Keratinocyte (primary cell): ENCODE measurements at regions not wholly inside any gene's neighbourhood (a gene's known extent, or its start where the extent isn't known, plus 50 kb on each side); places are given as distances from the start of the nearest gene placed in this dataset.
"Not testable (repeated sequence)": the region's sequence is repeated elsewhere in the genome, so short reads cannot be mapped to it uniquely, and the experiment has no call there.

Experiments used
- DNase-seq: peaks from one replicate; pipeline ENCODE4 v3.0.0-alpha.2; 2011; ENCODE audit warnings: low read depth, missing footprints, low spot score
- FAIRE-seq: peaks from 2 replicates; lab custom pipeline; 2011; peaks lifted over from hg19 to GRCh38; lab: Jason Lieb, UNC
- H2AFZ ChIP-seq: 2 replicates; pipeline ENCODE4 v1.6.0; 2012; ENCODE audit warnings: low read length, control low read depth, inconsistent platforms; ENCODE audit not compliant: control insufficient read depth
- H3K27ac ChIP-seq: 2 replicates; pipeline ENCODE4 v1.5.1; 2011; ENCODE audit warnings: low read length; ENCODE audit not compliant: control insufficient read depth, insufficient read depth
- H3K27me3 ChIP-seq: 3 replicates; pipeline ENCODE4 v1.6.0; 2011; ENCODE audit warnings: low read length; ENCODE audit not compliant: control insufficient read depth, insufficient read depth; ENCODE audit errors: extremely low read depth
- H3K36me3 ChIP-seq, 2 experiments: 2 replicates in 1 of 2; 3 replicates in 1 of 2; pipeline ENCODE4 v1.5.1; 2011; ENCODE audit warnings: low read length in 2 of 2, mild to moderate bottlenecking in 1 of 2; ENCODE audit not compliant: control insufficient read depth in 2 of 2, insufficient read depth in 2 of 2; ENCODE audit errors: extremely low read depth in 1 of 2
- H3K4me1 ChIP-seq: 3 replicates; pipeline ENCODE4 v1.5.1; 2011; ENCODE audit warnings: low read length; ENCODE audit not compliant: control insufficient read depth, insufficient read depth; ENCODE audit errors: extremely low read depth
- H3K4me2 ChIP-seq: 3 replicates; pipeline ENCODE4 v1.6.0; 2011; ENCODE audit warnings: low read depth, low read length; ENCODE audit not compliant: control insufficient read depth, insufficient read depth; ENCODE audit errors: extremely low read depth
- H3K4me3 ChIP-seq, 3 experiments: fragments of 200-600 bp in 1 of 3; sonication (generic) in 1 of 3; 2 replicates in 2 of 3; 3 replicates in 1 of 3; pipeline ENCODE4 v1.5.1; 2011 to 2016; ENCODE audit warnings: low read length in 3 of 3, mild to moderate bottlenecking in 3 of 3, control low read depth in 2 of 3, inconsistent platforms in 1 of 3, low read depth in 1 of 3, mixed read lengths in 1 of 3, mixed run types in 1 of 3, moderate library complexity in 1 of 3; ENCODE audit not compliant: control insufficient read depth in 2 of 3, insufficient read depth in 2 of 3; ENCODE audit errors: extremely low read depth in 1 of 3
- H3K79me2 ChIP-seq: 2 replicates; pipeline ENCODE4 v1.6.0; 2012; ENCODE audit warnings: low read length; ENCODE audit not compliant: control insufficient read depth, insufficient read depth
- H3K9ac ChIP-seq: 3 replicates; pipeline ENCODE4 v1.6.0; 2011; ENCODE audit warnings: low read length; ENCODE audit not compliant: control insufficient read depth, insufficient read depth; ENCODE audit errors: extremely low read depth
- H3K9me1 ChIP-seq: 3 replicates; pipeline ENCODE4 v1.6.0; 2011; ENCODE audit warnings: low read length; ENCODE audit not compliant: control insufficient read depth, insufficient read depth; ENCODE audit errors: extremely low read depth
- H3K9me3 ChIP-seq: 2 replicates; pipeline ENCODE4 v1.5.1; 2012; ENCODE audit warnings: low read depth, low read length; ENCODE audit not compliant: control insufficient read depth
- H4K20me1 ChIP-seq: 3 replicates; pipeline ENCODE4 v1.6.0; 2011; ENCODE audit warnings: low read length; ENCODE audit not compliant: control insufficient read depth, insufficient read depth; ENCODE audit errors: extremely low read depth
- CTCF ChIP-seq, 3 experiments: IDR thresholded peaks in 1 of 3; conservative IDR thresholded peaks in 1 of 3; optimal IDR thresholded peaks in 1 of 3; 2 replicates in 2 of 3; 3 replicates in 1 of 3; pipeline versions ENCODE3 to v1.5.1; 2011; ENCODE audit warnings: low read length in 3 of 3, mild to moderate bottlenecking in 3 of 3, moderate library complexity in 2 of 3, control low read depth in 1 of 3, inconsistent platforms in 1 of 3; ENCODE audit not compliant: insufficient read depth in 2 of 3; ENCODE audit errors: extremely low read depth in 1 of 3
- EZH2 ChIP-seq: IDR thresholded peaks from one replicate; pipeline ENCODE4 v1.6.1; 2012; ENCODE audit warnings: inconsistent platforms, mild to moderate bottlenecking, low read length, moderate library complexity
- dilution Hi-C: fragments of 300-500 bp; cut with MboI; formaldehyde crosslinking; loops from one replicate; pipeline ENCODE4 v1.7.0; 2020; ENCODE audit warnings: low sequenced_read_pairs; ENCODE audit not compliant: extremely low pct_ligation_motif_present

- H3K4me3 ChIP-seq, H3K9ac ChIP-seq, H3K27ac ChIP-seq, dilution Hi-C loops, H2AFZ ChIP-seq, FAIRE-seq, H3K9me3 ChIP-seq, H4K20me1 ChIP-seq, H3K4me2 ChIP-seq, H3K9me1 ChIP-seq, DNase-seq, H3K79me2 ChIP-seq, H3K4me1 ChIP-seq, H3K36me3 ChIP-seq, H3K27me3 ChIP-seq: not testable (repeated sequence)
Observed at GRCh38 chr2:88996588-88996987, 305.1 kb downstream of the RPIA start.

GRCh38 chr2:88999365-88999764, 307.9 kb downstream of the RPIA start:
- DNase-seq (no peak), FAIRE-seq (no peak)
- Histone ChIP-seq H3K36me3 (no peaks in the 10 kb centered on the region), H3K4me2 (no peak overlapping the region), H3K27ac (no peak overlapping the region), H2AFZ (no peak overlapping the region), H3K79me2 (no peaks in the 10 kb centered on the region), H3K9me3 (no peaks in the 10 kb centered on the region), H4K20me1 (no peaks in the 10 kb centered on the region), H3K4me3 (no peak overlapping the region), H3K9me1 (no peaks in the 10 kb centered on the region), H3K4me1 (no peaks in the 10 kb centered on the region), H3K27me3 (no peaks in the 10 kb centered on the region), H3K9ac (no peak overlapping the region)
- TF ChIP-seq EZH2 (no peak), CTCF (optimal IDR thresholded peaks at IDR 0.05 in 1 of 3, IDR thresholded peaks at IDR 0.05 in 1 of 3, conservative IDR thresholded peaks at IDR 0.05 in 1 of 3; ENCODE audit: extremely low read depth in 1 of 3, insufficient read depth in 2 of 3, low read length in 3 of 3) (no peak)
- dilution Hi-C loops: no loop called here

DNA sequence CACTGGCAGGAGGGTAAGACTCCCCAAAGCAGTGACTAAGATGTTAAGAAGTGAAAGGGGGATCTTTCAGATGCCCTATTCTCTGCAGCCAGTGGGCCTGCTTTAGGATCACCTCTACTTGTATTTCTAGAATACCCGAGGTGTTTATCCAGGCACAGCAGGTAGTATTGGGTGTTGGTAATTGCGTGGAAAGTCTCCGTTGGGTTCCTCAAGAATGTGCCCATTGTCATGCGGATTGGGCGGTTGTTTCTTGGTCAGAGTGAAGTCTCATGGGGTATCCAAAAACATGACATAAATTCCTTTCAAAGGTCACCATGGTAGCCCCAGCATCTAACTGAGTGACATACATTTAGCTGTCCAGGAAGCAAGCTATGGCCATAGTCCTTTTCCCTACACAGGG, 308.8 kb downstream of the RPIA start:
- Histone ChIP-seq H3K4me3 (no peak overlapping the region), H2AFZ (no peak overlapping the region), H3K4me2 (no peak overlapping the region), H3K36me3 (no peaks in the 10 kb centered on the region), H3K4me1 (no peaks in the 10 kb centered on the region), H3K27ac (no peak overlapping the region), H3K9me1 (no peaks in the 10 kb centered on the region), H4K20me1 (no peaks in the 10 kb centered on the region), H3K9ac (no peak overlapping the region), H3K27me3 (no peaks in the 10 kb centered on the region), H3K9me3 (no peaks in the 10 kb centered on the region), H3K79me2 (no peaks in the 10 kb centered on the region)
- dilution Hi-C loops: no loop called here
- DNase-seq (no peak), FAIRE-seq (no peak)
- TF ChIP-seq EZH2: no peak
- no peak for TF ChIP-seq CTCF (optimal IDR thresholded peaks at IDR 0.05 in 1 of 3, IDR thresholded peaks at IDR 0.05 in 1 of 3, conservative IDR thresholded peaks at IDR 0.05 in 1 of 3; ENCODE audit: extremely low read depth in 1 of 3, insufficient read depth in 2 of 3, low read length in 3 of 3)
